Endodermal cell (in vitro differentiated cells): ENCODE measurements at regions not wholly inside any gene's neighbourhood (a gene's known extent, or its start where the extent isn't known, plus 50 kb on each side); places are given as distances from the start of the nearest gene placed in this dataset.
A peak's percentile ranks its signal among the peaks of the same experiment; 100 is the strongest.

ENCODE experiments used
- DNase-seq: peaks from one replicate; pipeline ENCODE4 v3.0.0-alpha.2; 2017
- H3K27ac ChIP-seq: 2 replicates; pipeline ENCODE4 v1.5.1; 2013; ENCODE audit warnings: mild to moderate bottlenecking, low read depth, low read length, moderate library complexity
- H3K27me3 ChIP-seq: 2 replicates; pipeline ENCODE4 v1.6.1; 2013; ENCODE audit warnings: mild to moderate bottlenecking, low read length, moderate library complexity; ENCODE audit not compliant: insufficient read depth, control insufficient read depth, poor library complexity, severe bottlenecking
- H3K36me3 ChIP-seq: 2 replicates; pipeline ENCODE4 v1.7.0; 2013; ENCODE audit warnings: mild to moderate bottlenecking, low read length, moderate library complexity; ENCODE audit not compliant: control insufficient read depth, insufficient read depth
- H3K4me1 ChIP-seq: one replicate; pipeline ENCODE4 v1.7.0; 2013; ENCODE audit warnings: low read length; ENCODE audit not compliant: control insufficient read depth, insufficient read depth
- H3K4me3 ChIP-seq: 2 replicates; pipeline ENCODE4 v1.5.1; 2013; ENCODE audit warnings: mild to moderate bottlenecking, low read length, moderate library complexity
- H3K9ac ChIP-seq: 2 replicates; pipeline ENCODE4 v1.6.1; 2013; ENCODE audit warnings: mild to moderate bottlenecking, low read length, moderate library complexity; ENCODE audit not compliant: poor library complexity, severe bottlenecking; ENCODE audit errors: extremely low read depth
- H3K9me3 ChIP-seq: 2 replicates; pipeline ENCODE4 v1.6.1; 2013; ENCODE audit warnings: mild to moderate bottlenecking, low read length, moderate library complexity; ENCODE audit not compliant: control insufficient read depth
- H3K27ac Mint-ChIP-seq: 2 replicates; pipeline ENCODE4 v1.8.0; 2020; ENCODE audit warnings: mixed read lengths
- H3K27me3 Mint-ChIP-seq: 2 replicates; pipeline ENCODE4 v1.8.0; 2021; ENCODE audit warnings: mild to moderate bottlenecking, mixed read lengths; ENCODE audit not compliant: insufficient read depth
- H3K36me3 Mint-ChIP-seq: 2 replicates; pipeline ENCODE4 v1.8.0; 2020; ENCODE audit warnings: low read depth, mixed read lengths
- H3K4me1 Mint-ChIP-seq: 2 replicates; pipeline ENCODE4 v1.8.0; 2020; ENCODE audit warnings: mixed read lengths
- H3K4me3 Mint-ChIP-seq: 2 replicates; pipeline ENCODE4 v1.8.0; 2020; ENCODE audit warnings: mild to moderate bottlenecking, moderate library complexity, mixed read lengths
- H3K9me3 Mint-ChIP-seq: 2 replicates; pipeline ENCODE4 v1.8.0; 2020; ENCODE audit warnings: mild to moderate bottlenecking, mixed read lengths
- CTCF ChIP-seq: fragments of 200-600 bp; sonication (generic); conservative IDR thresholded peaks from 2 replicates; pipeline ENCODE4 v1.5.0; 2021; ENCODE audit warnings: antibody characterized with exemption, mild to moderate bottlenecking
- WGBS, 2 experiments: methylation state at CpG; one replicate each; pipeline versions ENCODE4 v1.1.5 to v1.1.7; 2013; ENCODE audit warnings: missing lambda C conversion rate in 2 of 2, mixed read lengths in 1 of 2; ENCODE audit not compliant: insufficient coverage in 1 of 2, insufficient read length in 1 of 2; 5-methylcytosine and 5-hydroxymethylcytosine counted together

GRCh38 chr17:77451245-77451893 lies 310.6 kb downstream of the SEC14L1 start:
- peaks cover 28% of the 10 kb centered on the region for H3K4me1 ChIP-seq
- WGBS, 2 experiments = 0 to 2% methylated on average over 22 to 44 of the region's 44 CpGs
- H3K9ac ChIP-seq = peak overlapping the region; percentile 100

GRCh38 chr17:77451894-77452852 lies 311.4 kb downstream of the SEC14L1 start:
- no peaks in the 10 kb centered on the region for H3K27me3 Mint-ChIP-seq
- Histone ChIP-seq H3K9ac (peak overlapping the region; percentile 100), H3K27ac (peak overlapping the region; percentile 100), H3K4me3 (peak overlapping the region; percentile 91), H3K4me1 (peaks cover 28% of the 10 kb centered on the region), H3K27me3 (no peaks in the 10 kb centered on the region), H3K36me3 (peaks cover 3% of the 10 kb centered on the region), H3K9me3 (no peaks in the 10 kb centered on the region)
- H3K36me3 Mint-ChIP-seq = peaks cover 4% of the 10 kb centered on the region
- peak overlapping the region; percentile 74 for H3K4me3 Mint-ChIP-seq
- peak; percentile 92 for DNase-seq
- 7 to 13% methylated on average over 12 to 30 of the region's 30 CpGs for WGBS, 2 experiments
- H3K4me1 Mint-ChIP-seq = peaks cover 55% of the 10 kb centered on the region
- H3K27ac Mint-ChIP-seq = peak overlapping the region; percentile 98
- no peaks in the 10 kb centered on the region for H3K9me3 Mint-ChIP-seq
- TF ChIP-seq CTCF = no peak

More at GRCh38 chr17:77451245-77451893, 310.6 kb downstream of the SEC14L1 start:
- peak; percentile 98 for DNase-seq
- Histone ChIP-seq H3K9me3 (no peaks in the 10 kb centered on the region), H3K36me3 (peaks cover 3% of the 10 kb centered on the region), H3K27ac (peak overlapping the region; percentile 100), H3K4me3 (peak overlapping the region; percentile 91), H3K27me3 (no peaks in the 10 kb centered on the region)
- Mint-ChIP-seq H3K9me3 (no peaks in the 10 kb centered on the region), H3K4me3 (peak overlapping the region; percentile 74), H3K36me3 (peaks cover 4% of the 10 kb centered on the region), H3K27me3 (no peaks in the 10 kb centered on the region), H3K4me1 (peaks cover 55% of the 10 kb centered on the region), H3K27ac (peak overlapping the region; percentile 98)
- no peak for TF ChIP-seq CTCF

GRCh38 chr17:77453613-77454241 lies 313.0 kb downstream of the SEC14L1 start:
- Histone ChIP-seq H3K4me1 (peaks cover 28% of the 10 kb centered on the region), H3K9ac (no peak overlapping the region), H3K27ac (no peak overlapping the region), H3K36me3 (peaks cover 3% of the 10 kb centered on the region), H3K9me3 (no peaks in the 10 kb centered on the region), H3K4me3 (no peak overlapping the region), H3K27me3 (no peaks in the 10 kb centered on the region)
- H3K4me3 Mint-ChIP-seq = peak overlapping the region; percentile 10
- H3K4me1 Mint-ChIP-seq = peaks cover 55% of the 10 kb centered on the region
- DNase-seq = no peak
- H3K36me3 Mint-ChIP-seq = peaks cover 8% of the 10 kb centered on the region
- no peak for TF ChIP-seq CTCF
- peak overlapping the region; percentile 79 for H3K27ac Mint-ChIP-seq
- no peaks in the 10 kb centered on the region for H3K9me3 Mint-ChIP-seq
- no peaks in the 10 kb centered on the region for H3K27me3 Mint-ChIP-seq
- WGBS, 2 experiments = 91 to 92% methylated on average over 8 to 15 of the region's 15 CpGs
